Inferior parietal cortex (tissue), 1 donor: ENCODE measurements at regions not wholly inside any gene's neighbourhood (a gene's known extent, or its start where the extent isn't known, plus 50 kb on each side); places are given as distances from the start of the nearest gene placed in this dataset.

Source experiments
- DNase-seq: peaks from one replicate; pipeline ENCODE4 v3.0.0-alpha.2; 2016; ENCODE audit errors: extremely low spot score

DNA sequence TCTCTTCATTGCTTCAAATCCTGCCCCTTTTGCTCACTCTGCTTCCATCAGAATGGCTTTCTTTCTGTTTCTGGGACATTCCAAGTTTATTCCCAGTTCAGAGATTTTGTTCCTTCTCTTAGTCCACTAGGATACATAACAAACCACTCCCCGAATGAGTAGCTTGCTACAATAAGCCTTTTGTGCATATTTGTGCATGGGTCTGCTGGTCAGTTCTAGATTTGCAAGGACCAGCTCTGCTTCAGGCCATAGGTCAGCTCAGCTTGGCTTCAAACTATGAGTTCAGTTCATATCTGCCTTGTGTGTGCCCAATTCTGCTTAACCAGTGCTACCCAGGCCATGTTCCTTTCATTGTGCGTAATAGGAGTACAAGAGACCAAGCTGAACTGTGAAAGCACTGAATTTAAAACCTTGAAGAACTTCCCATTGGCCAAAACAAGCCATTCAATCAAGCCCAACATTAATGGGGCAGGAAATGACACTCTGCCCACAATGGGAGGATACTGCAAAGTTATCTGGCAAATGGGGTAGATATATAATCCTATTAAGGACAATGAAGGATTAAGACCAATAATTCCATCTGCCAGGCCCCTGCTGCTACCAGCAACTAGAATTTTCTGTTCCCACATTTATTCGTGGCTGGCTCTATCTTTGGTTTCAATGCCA, 328.8 kb downstream of the PRELID2 start:
- DNase-seq = no peak

DNA sequence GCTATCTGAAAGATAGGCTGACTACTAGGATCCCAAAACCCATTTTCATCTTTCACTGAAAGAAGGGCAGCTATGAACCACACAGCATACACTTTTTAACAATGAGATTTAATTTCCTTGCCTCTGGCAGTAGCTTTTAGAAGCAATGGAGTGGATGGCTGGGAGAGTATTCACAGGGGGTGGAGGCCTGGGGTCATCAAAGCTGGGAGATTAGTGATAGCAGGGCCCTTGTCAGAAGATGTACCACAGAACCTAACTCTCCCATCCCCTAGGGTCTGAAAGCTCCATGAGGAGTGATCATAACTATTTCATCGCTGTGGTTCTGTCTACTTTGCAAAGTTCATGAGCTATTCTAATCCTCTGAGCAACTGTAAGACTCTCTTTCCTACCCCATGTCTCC, 332.2 kb downstream of the PRELID2 start:
- DNase-seq = no peak

GRCh38 chr5:145500710-145501109, 334.4 kb downstream of the PRELID2 start:
- no peak for DNase-seq

GRCh38 chr5:145499483-145499882, 335.7 kb downstream of the PRELID2 start:
- no peak for DNase-seq

GRCh38 chr5:145497052-145497451, 338.1 kb downstream of the PRELID2 start:
- DNase-seq = no peak

DNA sequence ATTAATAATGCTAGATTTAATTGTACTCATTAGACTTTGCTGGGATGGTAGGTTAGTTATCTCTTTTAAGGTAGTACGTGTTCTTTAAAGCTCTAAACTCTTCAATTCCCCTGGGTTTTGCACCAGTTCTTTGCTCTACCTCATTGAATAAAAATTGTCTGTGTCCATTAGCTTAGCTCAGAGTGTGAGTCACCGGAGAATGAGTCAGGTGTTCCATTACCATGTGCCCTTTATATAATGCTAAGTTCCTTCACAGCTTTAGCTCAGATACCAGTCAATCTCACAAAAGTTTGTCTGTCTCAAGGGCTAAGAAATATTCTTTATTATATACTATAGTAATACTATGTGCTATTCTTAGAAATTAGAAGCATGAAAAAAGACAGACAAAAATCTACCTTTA, 339.4 kb downstream of the PRELID2 start:
- DNase-seq = peak; percentile 31

GRCh38 chr5:145495196-145495595, 339.9 kb downstream of the PRELID2 start:
- peak; percentile 5 for DNase-seq

- DNase-seq = no peak
These were observed 341.7 kb downstream of the PRELID2 start for GRCh38 chr5:145493435-145493834.

DNA sequence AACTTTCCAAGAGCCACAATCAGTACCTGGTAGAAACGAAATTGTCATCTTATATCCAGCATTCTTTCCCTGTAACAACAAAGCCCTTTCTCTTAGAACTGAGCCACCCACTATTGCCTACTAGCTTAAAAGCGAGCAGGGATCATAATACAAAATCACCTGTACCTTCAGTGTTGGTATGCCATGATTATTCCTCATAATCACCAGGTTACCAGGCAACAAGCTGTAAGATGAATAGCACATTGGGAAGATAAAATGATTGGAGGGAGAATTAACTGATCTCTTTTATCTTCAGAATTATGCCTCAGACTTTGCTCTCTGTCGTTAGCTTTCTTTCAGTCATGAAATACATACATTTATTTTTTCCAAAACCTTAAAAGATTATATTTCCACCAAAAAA, 345.6 kb downstream of the PRELID2 start:
- no peak for DNase-seq

GRCh38 chr5:145484158-145484557, 351.0 kb downstream of the PRELID2 start:
- no peak for DNase-seq

DNA sequence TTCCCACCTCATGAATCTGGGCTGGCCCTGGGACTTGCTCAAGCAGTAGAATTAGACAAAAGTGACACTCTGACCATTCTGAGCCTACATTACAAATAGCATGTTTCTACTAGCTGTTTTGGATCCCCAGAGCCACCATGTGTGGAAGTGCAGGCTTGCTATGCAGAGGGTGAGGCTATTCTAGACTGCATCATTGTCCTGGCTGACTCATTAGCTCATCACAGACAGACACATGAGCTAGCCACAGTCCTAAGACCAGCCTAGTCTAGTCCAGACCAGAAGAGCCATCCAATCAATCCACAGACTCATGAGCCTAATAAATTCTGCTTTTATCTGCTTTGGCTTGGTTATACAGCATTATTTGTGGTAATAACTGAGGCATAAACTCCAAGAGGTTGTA, 351.9 kb downstream of the PRELID2 start:
- DNase-seq = no peak

DNA sequence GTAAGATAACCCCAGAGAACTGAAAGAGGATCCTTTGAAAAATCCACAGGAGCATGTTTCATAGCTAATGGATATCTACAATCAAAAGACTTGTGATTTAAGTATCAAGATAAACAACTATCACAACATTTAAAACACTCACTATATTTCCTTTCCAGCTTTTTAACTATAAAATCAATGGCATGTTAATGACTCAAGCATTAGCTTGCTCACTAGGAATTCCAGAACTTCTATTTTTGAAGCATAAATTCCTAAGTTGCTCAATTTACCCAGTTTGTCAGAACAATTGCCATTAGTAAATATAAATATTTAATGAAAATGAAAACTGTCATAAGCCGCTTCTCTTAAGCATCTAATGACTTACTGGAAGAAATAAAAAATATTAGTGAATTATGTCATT, 355.3 kb downstream of the PRELID2 start:
- no peak for DNase-seq

GRCh38 chr5:145479271-145479670, 355.9 kb downstream of the PRELID2 start:
- DNase-seq = no peak

DNA sequence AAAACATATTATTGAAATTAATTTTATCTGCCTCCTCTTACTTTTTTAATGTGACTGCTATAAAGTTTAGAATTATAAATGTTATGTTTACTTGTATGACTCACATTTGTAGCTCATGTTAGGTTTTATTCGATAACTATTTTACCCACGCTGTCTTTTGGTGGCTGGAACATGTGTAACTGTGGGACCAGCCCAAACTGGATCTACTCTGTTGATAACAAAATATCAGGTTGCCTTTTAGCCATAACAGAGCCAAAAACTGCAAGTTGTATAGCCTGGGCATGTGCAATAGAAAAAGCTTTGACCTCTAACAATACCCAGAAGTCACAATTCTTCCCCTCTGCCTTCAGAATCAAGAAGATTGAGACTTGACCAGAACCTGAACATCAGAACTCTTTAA, 356.5 kb downstream of the PRELID2 start:
- DNase-seq = no peak

DNA sequence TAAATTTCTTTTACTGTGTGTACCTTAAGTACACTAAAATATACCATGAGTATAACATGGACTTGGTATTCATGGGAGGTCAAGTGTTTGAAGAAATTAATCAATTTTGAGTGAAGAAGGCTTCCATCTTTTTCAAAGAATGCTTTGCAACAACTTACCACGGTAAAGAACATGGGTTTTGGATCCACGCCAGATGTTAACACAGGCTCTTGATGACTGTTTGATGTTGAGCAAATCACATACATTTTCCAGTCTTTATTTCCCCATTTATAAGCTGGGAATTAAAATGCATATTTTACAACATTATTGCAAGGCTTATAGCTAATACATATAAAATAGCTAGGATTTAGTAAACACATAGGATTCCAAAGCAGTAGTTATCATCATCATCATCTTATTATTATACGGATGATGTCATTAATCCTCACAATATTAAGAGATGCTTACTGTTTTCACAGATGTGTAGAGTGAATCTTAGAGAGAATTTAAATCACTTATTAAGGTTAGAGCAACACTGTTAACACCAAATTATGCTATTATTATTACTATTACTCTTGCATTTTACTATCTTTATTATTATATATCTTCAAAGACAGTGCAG, 362.0 kb downstream of the PRELID2 start:
- DNase-seq = no peak

DNA sequence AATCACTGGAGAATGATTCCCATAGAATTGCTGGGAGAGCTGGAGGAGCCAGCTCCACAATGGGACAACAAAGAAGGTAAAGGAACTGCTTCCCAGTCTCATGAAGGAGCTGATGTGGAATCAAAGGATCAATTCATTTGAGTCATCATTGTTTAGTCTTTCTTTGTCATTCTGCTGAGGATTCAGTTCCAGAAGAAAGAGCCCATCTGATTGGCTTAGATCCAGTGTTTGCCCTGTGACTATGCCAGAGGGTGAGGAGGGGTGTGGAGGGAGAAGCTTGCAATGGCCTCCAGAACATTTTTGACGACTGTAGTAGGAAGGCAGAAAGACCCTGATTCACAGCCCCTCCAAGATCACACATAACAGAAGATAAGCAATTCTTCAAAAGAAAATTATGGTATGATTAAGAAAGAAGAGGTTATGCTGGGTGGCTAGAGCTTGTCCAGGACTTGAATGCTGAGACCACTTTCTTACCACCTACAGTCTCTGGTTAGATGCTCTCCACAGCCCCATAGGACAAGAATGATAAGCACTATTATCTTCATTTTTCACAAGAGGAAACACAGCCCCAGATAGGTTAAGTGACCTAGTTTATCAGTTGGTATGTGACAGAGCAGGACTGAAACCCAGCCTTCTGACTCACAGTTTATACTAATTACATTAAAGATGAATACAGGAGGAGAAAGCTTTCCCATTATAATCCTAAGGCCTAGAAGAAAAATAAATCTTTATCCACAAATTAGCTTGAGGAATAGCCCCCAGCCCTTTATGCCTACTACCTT, 363.1 kb downstream of the PRELID2 start:
- DNase-seq = no peak

DNA sequence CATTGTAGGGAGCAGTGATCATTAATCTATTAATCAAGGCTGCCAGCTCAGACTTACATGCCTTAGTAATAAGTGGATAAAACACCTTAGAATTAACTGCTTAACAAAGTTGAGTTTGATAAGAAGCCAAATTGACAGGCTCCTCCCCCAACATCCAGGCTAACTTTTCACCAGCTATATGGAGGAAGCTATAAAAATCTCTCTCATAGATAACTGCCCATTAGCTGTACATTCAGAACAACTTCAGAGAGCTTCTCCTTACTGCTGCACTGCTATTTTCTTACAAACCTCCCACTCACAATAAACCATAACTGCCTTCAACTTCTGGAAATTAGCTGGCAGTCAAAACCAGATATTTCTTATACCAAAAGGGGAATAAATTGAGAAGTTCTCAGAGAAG, 364.1 kb downstream of the PRELID2 start:
- DNase-seq = no peak

DNA sequence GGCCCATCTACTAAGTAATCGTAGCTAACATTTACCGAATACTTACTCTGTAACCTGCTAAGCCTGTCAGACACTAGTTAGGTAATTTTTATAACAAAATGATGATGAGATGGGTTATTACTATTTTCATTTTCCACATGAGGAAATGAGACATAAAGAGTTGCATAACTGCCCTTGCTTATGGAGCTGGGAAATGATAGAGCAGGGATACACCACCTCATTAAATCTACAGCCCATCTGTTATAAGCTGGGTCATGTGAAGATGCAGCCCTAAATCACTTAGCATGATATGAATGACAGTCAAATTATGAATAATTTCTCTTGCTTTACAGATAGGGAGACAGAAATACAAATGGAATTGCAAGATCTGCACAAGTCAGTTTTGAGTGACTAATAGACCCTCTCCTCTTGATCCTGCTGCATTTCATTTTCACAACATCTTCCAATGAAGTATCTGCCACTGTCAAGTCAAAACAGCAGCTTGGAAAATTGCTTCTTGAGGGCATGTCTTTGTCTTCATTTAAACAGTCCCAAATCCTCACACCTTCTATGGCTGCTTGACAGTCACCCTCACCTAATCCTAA, 364.7 kb downstream of the PRELID2 start:
- DNase-seq = no peak

- no peak for DNase-seq
These were observed 367.7 kb downstream of the PRELID2 start for GRCh38 chr5:145467446-145467845.

DNA sequence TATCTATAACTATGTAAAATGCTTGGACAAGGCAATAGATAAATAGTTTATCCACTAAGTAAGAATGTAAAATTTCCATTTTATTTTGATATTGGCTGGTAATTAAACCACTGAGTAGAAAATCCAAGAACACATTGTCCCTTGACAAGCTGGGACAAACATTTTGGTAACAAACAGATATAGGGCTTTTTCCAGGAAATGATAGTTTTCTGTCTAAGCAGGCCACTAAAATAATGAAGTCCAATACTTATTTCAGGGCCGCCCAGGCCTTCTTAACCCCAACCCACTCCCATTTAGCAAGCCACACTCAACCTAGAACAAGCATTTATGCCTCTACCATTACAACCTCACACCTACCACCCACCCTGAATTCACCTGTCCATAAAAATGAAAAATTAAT, 368.6 kb downstream of the PRELID2 start:
- no peak for DNase-seq

GRCh38 chr5:145465474-145466263, 369.5 kb downstream of the PRELID2 start:
- DNase-seq = no peak

DNA sequence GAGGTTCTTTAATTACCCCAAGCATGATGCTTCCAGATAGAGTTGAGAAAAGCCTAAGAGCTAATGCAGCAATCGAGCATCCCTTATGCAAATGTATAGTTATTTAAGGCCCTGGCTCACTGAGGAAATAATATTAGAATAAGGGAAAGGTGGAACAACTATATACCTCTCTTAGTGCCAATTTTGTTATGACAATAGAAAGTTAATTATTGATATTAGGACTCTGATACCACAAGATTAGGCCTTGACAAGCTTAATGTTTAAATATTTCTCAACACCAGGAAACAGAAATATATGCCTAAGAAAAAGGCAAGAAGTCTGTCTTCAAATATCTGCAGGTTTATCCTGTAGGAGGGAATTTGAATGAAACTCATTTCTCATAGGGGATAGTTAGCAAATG, 371.0 kb downstream of the PRELID2 start:
- DNase-seq = no peak
